ENCODE measurements at regions not wholly inside any gene's neighbourhood (a gene's known extent, or its start where the extent isn't known, plus 50 kb on each side); places are given as distances from the start of the nearest gene placed in this dataset.

- DNase-seq = no peak
- H3K4me1 ChIP-seq = no peaks in the 10 kb centered on the region
- no peaks in the 10 kb centered on the region for H3K9me3 ChIP-seq
- H3K27ac ChIP-seq = no peak overlapping the region
- no peak overlapping the region for H3K4me3 ChIP-seq
- no peaks in the 10 kb centered on the region for H3K36me3 ChIP-seq
- no peaks in the 10 kb centered on the region for H3K27me3 ChIP-seq
- no peak for TF ChIP-seq POLR2A (IDR thresholded peaks at IDR 0.05)
- no peak for TF ChIP-seq CTCF (IDR thresholded peaks at IDR 0.05)
Observed at GRCh38 chrX:6761251-6761650, 226.3 kb upstream of the VCX3A start.

DNA sequence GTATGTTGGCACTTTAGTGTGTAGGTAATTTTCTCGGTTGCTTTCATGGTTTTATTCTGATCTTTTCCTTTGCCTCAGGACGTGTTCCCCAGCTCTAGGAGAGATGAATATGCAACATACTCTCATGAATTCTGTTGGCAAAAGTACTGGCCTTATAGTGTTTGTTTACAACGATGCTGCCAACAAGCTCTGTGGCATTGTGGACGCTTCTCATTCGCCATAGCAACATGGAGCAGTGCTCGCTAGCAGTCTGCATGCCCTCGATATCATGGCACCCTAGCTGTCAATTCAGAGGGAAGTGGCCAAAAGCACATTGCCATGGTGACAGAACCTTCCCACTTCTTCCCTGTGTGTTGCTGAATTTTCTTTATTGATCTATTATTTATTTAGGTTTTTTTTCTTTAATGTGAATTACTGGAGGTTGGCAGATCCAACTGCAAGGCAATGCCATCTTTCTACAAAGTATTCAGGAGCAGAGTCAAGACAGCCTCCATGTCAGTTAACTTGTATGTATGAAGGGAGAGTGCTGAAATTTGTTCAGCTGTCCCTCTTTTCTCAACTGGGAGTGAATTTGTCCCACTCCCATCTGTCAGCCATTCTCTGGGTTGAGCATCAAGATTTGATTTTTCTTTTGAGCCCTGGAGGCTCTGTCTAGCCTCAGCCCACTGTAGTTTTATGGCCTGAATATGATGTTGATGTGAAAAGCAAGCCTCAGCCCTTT lies 224.9 kb upstream of the VCX3A start:
- TF ChIP-seq CTCF (IDR thresholded peaks at IDR 0.05) (no peak), POLR2A (IDR thresholded peaks at IDR 0.05) (no peak)
- no peaks in the 10 kb centered on the region for H3K36me3 ChIP-seq
- no peaks in the 10 kb centered on the region for H3K27me3 ChIP-seq
- no peak for DNase-seq
- H3K27ac ChIP-seq = no peak overlapping the region
- H3K4me1 ChIP-seq = no peaks in the 10 kb centered on the region
- no peak overlapping the region for H3K4me3 ChIP-seq
- H3K9me3 ChIP-seq = no peaks in the 10 kb centered on the region

DNA sequence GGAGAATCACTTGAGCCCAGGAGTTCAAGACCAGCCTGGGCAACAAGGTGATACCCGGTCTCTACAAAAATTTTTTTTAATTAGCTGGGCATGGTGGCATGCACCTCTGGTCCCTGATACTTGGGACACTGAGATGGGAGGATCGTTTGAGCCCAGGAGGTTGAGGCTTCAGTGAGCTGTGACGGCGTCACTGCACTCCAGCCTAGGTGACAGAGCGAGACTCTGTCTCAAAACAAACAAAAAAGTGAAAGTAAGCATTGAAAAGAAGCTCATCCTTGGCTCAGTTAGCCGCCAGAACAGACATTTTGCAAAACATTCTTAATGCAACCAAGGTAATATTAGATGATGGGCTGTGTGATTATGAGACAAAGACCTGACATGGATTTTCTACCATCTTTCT lies 223.3 kb upstream of the VCX3A start:
- no peak overlapping the region for H3K4me3 ChIP-seq
- TF ChIP-seq CTCF (IDR thresholded peaks at IDR 0.05) (no peak), POLR2A (IDR thresholded peaks at IDR 0.05) (no peak)
- no peaks in the 10 kb centered on the region for H3K4me1 ChIP-seq
- no peaks in the 10 kb centered on the region for H3K9me3 ChIP-seq
- DNase-seq = no peak
- no peak overlapping the region for H3K27ac ChIP-seq
- no peaks in the 10 kb centered on the region for H3K36me3 ChIP-seq
- no peaks in the 10 kb centered on the region for H3K27me3 ChIP-seq

DNA sequence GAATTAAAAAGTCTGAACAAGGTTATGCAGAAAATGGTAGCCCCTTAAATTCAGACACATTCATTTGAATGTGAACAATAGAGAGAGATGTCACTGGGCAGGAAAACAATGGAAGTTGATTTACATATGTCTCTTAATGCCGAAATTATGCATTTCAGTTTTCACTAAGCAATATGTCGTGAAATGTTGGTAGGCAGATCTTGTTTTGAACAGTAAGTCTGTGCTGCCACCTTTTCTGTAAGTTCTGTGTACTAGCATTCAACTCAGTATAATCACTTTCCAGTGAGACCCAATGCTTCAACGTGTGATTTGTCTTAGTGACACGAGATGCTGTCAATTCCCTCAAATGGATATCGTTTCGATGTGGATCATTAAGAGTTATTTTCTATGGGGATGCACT lies 222.7 kb upstream of the VCX3A start:
- TF ChIP-seq POLR2A (IDR thresholded peaks at IDR 0.05) = no peak
- TF ChIP-seq CTCF (IDR thresholded peaks at IDR 0.05) = no peak
- Histone ChIP-seq H3K4me1 (no peaks in the 10 kb centered on the region), H3K4me3 (no peak overlapping the region), H3K27ac (no peak overlapping the region), H3K9me3 (no peaks in the 10 kb centered on the region), H3K36me3 (no peaks in the 10 kb centered on the region), H3K27me3 (no peaks in the 10 kb centered on the region)
- no peak for DNase-seq

- H3K4me1 ChIP-seq = no peaks in the 10 kb centered on the region
- H3K27ac ChIP-seq = no peak overlapping the region
- no peaks in the 10 kb centered on the region for H3K9me3 ChIP-seq
- DNase-seq = no peak
- no peaks in the 10 kb centered on the region for H3K36me3 ChIP-seq
- H3K4me3 ChIP-seq = no peak overlapping the region
- TF ChIP-seq CTCF (IDR thresholded peaks at IDR 0.05) (no peak), POLR2A (IDR thresholded peaks at IDR 0.05) (no peak)
- no peaks in the 10 kb centered on the region for H3K27me3 ChIP-seq
Observed at GRCh38 chrX:6748595-6748994, 213.7 kb upstream of the VCX3A start.

Measured in Peyer's patch (tissue), 4 donors.